IMR-90 (cell line): ENCODE measurements at regions not wholly inside any gene's neighbourhood (a gene's known extent, or its start where the extent isn't known, plus 50 kb on each side); places are given as distances from the start of the nearest gene placed in this dataset.

ENCODE experiments used
- ATAC-seq: fragments of 200-7000 bp; cut with Tn5 transposase; 2 replicates; pipeline ENCODE4 v1.9.1; 2020; ENCODE audit warnings: low read depth, mild to moderate bottlenecking, moderate library complexity
- BruUV-seq: library from RNA; stranded (reverse); fragments of 400-500 nt; replicated peaks from 2 replicates; lab custom pipeline; 2021; lab: Mats Ljungman, UMichigan
- CTCF ChIA-PET: fragments of 300-600 bp; formaldehyde crosslinking; extraction: SDS; loops from one replicate; lab custom pipeline; 2021; ENCODE audit warnings: antibody characterized with exemption; lab: Yijun Ruan, JAX
- POLR2A ChIA-PET: fragments of 300-600 bp; sonication (Branson Sonifier 250); formaldehyde crosslinking; loops from one replicate; lab custom pipeline; 2022; ENCODE audit warnings: antibody characterized with exemption; ENCODE audit not compliant: unreplicated experiment; lab: Charles Lee
- DNase-seq: peaks from one replicate; pipeline ENCODE4 v3.0.0; 2013
- H2AFZ ChIP-seq: replicated peaks from 2 replicates; pipeline ENCODE3; 2013; ENCODE audit warnings: low read length, mild to moderate bottlenecking; ENCODE audit not compliant: poor library complexity
- H2AK5ac ChIP-seq: 2 replicates; pipeline ENCODE4 v1.6.1; 2013; ENCODE audit warnings: low read depth, low read length, inconsistent platforms
- H2AK9ac ChIP-seq: replicated peaks from 2 replicates; pipeline ENCODE3; 2013; ENCODE audit warnings: mild to moderate bottlenecking, low read depth, low read length, moderate library complexity; ENCODE audit not compliant: poor library complexity
- H2BK120ac ChIP-seq: 2 replicates; pipeline ENCODE4 v1.6.1; 2013; ENCODE audit warnings: low read depth, low read length, inconsistent platforms
- H2BK15ac ChIP-seq: 3 replicates; pipeline ENCODE4 v1.6.1; 2013; ENCODE audit warnings: low read depth, low read length, inconsistent platforms
- H2BK20ac ChIP-seq: 2 replicates; pipeline ENCODE4 v1.6.1; 2013; ENCODE audit warnings: low read depth, mild to moderate bottlenecking, inconsistent platforms, low read length, moderate library complexity
- H2BK5ac ChIP-seq: 2 replicates; pipeline ENCODE4 v1.6.1; 2013; ENCODE audit warnings: mild to moderate bottlenecking, low read depth, low read length, inconsistent platforms; ENCODE audit not compliant: poor library complexity, severe bottlenecking
- H3K14ac ChIP-seq: replicated peaks from 2 replicates; pipeline ENCODE4 v1.6.1; 2013; ENCODE audit warnings: low read depth, low read length, inconsistent platforms
- H3K18ac ChIP-seq: 2 replicates; pipeline ENCODE4 v1.6.1; 2013; ENCODE audit warnings: low read depth, low read length, control low read depth
- H3K23ac ChIP-seq: 2 replicates; pipeline ENCODE4 v1.6.1; 2013; ENCODE audit warnings: low read depth, low read length, inconsistent platforms
- H3K27ac ChIP-seq: 2 replicates; pipeline ENCODE4 v1.5.1; 2013; ENCODE audit warnings: mild to moderate bottlenecking, control low read depth, low read length; ENCODE audit not compliant: insufficient read depth
- H3K27me3 ChIP-seq: 2 replicates; pipeline ENCODE4 v1.6.1; 2013; ENCODE audit warnings: low read length; ENCODE audit not compliant: control insufficient read depth, insufficient read depth
- H3K36me3 ChIP-seq: 2 replicates; pipeline ENCODE4 v1.6.1; 2013; ENCODE audit warnings: low read length, mixed read lengths; ENCODE audit not compliant: control insufficient read depth, insufficient read depth
- H3K4ac ChIP-seq: 2 replicates; pipeline ENCODE4 v1.6.1; 2013; ENCODE audit warnings: low read depth, low read length, inconsistent platforms
- H3K4me1 ChIP-seq: 2 replicates; pipeline ENCODE4 v1.6.1; 2013; ENCODE audit warnings: low read length, mixed read lengths; ENCODE audit not compliant: control insufficient read depth, insufficient read depth
- H3K4me2 ChIP-seq: 2 replicates; pipeline ENCODE4 v1.6.1; 2013; ENCODE audit warnings: low read depth, mild to moderate bottlenecking, control low read depth, low read length, moderate library complexity
- H3K4me3 ChIP-seq: 2 replicates; pipeline ENCODE4 v1.5.1; 2013; ENCODE audit warnings: low read depth, mild to moderate bottlenecking, control low read depth, low read length, moderate library complexity; ENCODE audit not compliant: insufficient read depth
- H3K56ac ChIP-seq: 2 replicates; pipeline ENCODE4 v1.6.1; 2013; ENCODE audit warnings: low read length, inconsistent platforms; ENCODE audit not compliant: insufficient read depth; ENCODE audit errors: extremely low read depth
- H3K79me1 ChIP-seq, 2 experiments: 2 replicates each; pipeline ENCODE4 v1.6.1; 2013; ENCODE audit warnings: low read length in 2 of 2, inconsistent platforms in 1 of 2, low read depth in 1 of 2
- H3K9ac ChIP-seq: 2 replicates; pipeline ENCODE4 v1.6.1; 2013; ENCODE audit warnings: low read depth, low read length, control low read depth
- H3K9me1 ChIP-seq: 2 replicates; pipeline ENCODE4 v1.6.1; 2013; ENCODE audit warnings: low read length, inconsistent platforms; ENCODE audit not compliant: insufficient read depth
- H3K9me3 ChIP-seq: 2 replicates; pipeline ENCODE4 v1.6.1; 2013; ENCODE audit warnings: low read length; ENCODE audit not compliant: control insufficient read depth, insufficient read depth
- H4K20me1 ChIP-seq: 2 replicates; pipeline ENCODE4 v1.6.1; 2013; ENCODE audit warnings: low read length, inconsistent platforms; ENCODE audit not compliant: insufficient read depth
- H4K5ac ChIP-seq: 2 replicates; pipeline ENCODE4 v1.6.1; 2013; ENCODE audit warnings: mild to moderate bottlenecking, low read depth, low read length, control low read depth
- H4K8ac ChIP-seq, 2 experiments: 2 replicates each; pipeline ENCODE4 v1.6.1; 2013; ENCODE audit warnings: low read depth in 2 of 2, low read length in 2 of 2, control low read depth in 1 of 2, inconsistent platforms in 1 of 2
- H4K91ac ChIP-seq: 2 replicates; pipeline ENCODE4 v1.6.1; 2013; ENCODE audit warnings: low read depth, low read length, inconsistent platforms; ENCODE audit not compliant: insufficient read depth
- CHD1 ChIP-seq: IDR thresholded peaks from 2 replicates; pipeline ENCODE4 v1.6.1; 2012; ENCODE audit warnings: low read depth, low read length, improper control_type of control experiment
- FOS ChIP-seq: fragments of 150-350 bp; IDR thresholded peaks from 2 replicates; pipeline ENCODE4 v1.6.1; 2016; ENCODE audit warnings: low read depth, low read length
- MAFK ChIP-seq: IDR thresholded peaks from 2 replicates; pipeline ENCODE4 v1.6.1; 2012; ENCODE audit warnings: low read depth, low read length, improper control_type of control experiment
- MAZ ChIP-seq: IDR thresholded peaks from 2 replicates; pipeline ENCODE4 v1.6.1; 2012; ENCODE audit warnings: low read depth, mild to moderate bottlenecking, low read length, improper control_type of control experiment, moderate library complexity, borderline replicate concordance
- POLR2A ChIP-seq: IDR thresholded peaks from 2 replicates; pipeline ENCODE4 v1.6.1; 2012; ENCODE audit warnings: mild to moderate bottlenecking, low read depth, low read length
- RCOR1 ChIP-seq: IDR thresholded peaks from 2 replicates; pipeline ENCODE4 v1.6.1; 2012; ENCODE audit warnings: mild to moderate bottlenecking, low read length, improper control_type of control experiment; ENCODE audit not compliant: insufficient replicate concordance
- SMC3 ChIP-seq: fragments of 150-350 bp; IDR thresholded peaks from 2 replicates; pipeline ENCODE4 v1.6.1; 2016; ENCODE audit warnings: low read depth, mild to moderate bottlenecking, antibody characterized with exemption, low read length, moderate library complexity
- WGBS, 2 experiments: methylation state at CpG; one replicate each; pipeline versions ENCODE4 v1.1.5 to v1.1.7; 2013; ENCODE audit warnings: missing lambda C conversion rate in 2 of 2; ENCODE audit not compliant: insufficient read length in 1 of 2; ENCODE audit errors: extremely low coverage in 2 of 2; 5-methylcytosine and 5-hydroxymethylcytosine counted together
- dilution Hi-C: fragments of 300-500 bp; cut with HindIII; formaldehyde crosslinking; loops from one replicate; pipeline ENCODE4 v1.14.3; 2018; ENCODE audit warnings: low sequenced_read_pairs; ENCODE audit not compliant: unreplicated experiment
- in situ Hi-C: fragments of 300-500 bp; cut with MboI; formaldehyde crosslinking; loops from 3 replicates; pipeline ENCODE4 v1.14.3; 2019; ENCODE audit warnings: low sequenced_read_pairs, inconsistent platforms, mixed read lengths
- intact Hi-C: fragments of 100-400 bp; cut with micrococcal nuclease; formaldehyde crosslinking; loops from 2 replicates; pipeline ENCODE4 v1.10.0; 2022

- dilution Hi-C loops (no loop called here), in situ Hi-C loops (no loop called here), intact Hi-C loops (no loop called here)
- no peak overlapping the region for H3K4me3 ChIP-seq
- no peak overlapping the region for H3K4ac ChIP-seq
- H3K9ac ChIP-seq, result no peak overlapping the region
- no peak for TF ChIP-seq MAFK
- no peak for TF ChIP-seq CHD1
- no peak for TF ChIP-seq RCOR1
- TF ChIP-seq FOS, result no peak
- TF ChIP-seq SMC3, result no peak
- TF ChIP-seq MAZ, result no peak
- TF ChIP-seq POLR2A, result no peak
- H3K18ac ChIP-seq, result no peak overlapping the region
- H3K27ac ChIP-seq, result no peak overlapping the region
- H3K14ac ChIP-seq, result no peak overlapping the region
- no peaks in the 10 kb centered on the region for H3K36me3 ChIP-seq
- H3K23ac ChIP-seq, result no peak overlapping the region
- H4K8ac ChIP-seq, result no peak overlapping the region
- no peak overlapping the region for H4K5ac ChIP-seq
- peaks cover 12% of the 10 kb centered on the region for H3K27me3 ChIP-seq
- no peak overlapping the region for H4K91ac ChIP-seq
- H2AK9ac ChIP-seq, result no peak overlapping the region
- no peak overlapping the region for H2AK5ac ChIP-seq
- H3K4me1 ChIP-seq, result no peaks in the 10 kb centered on the region
- H2BK15ac ChIP-seq, result no peak overlapping the region
- no peaks in the 10 kb centered on the region for H3K9me3 ChIP-seq
- ATAC-seq (no peak), DNase-seq (no peak)
- no peaks in the 10 kb centered on the region for H3K79me1 ChIP-seq
- BruUV-seq, result no TSS peak
- no peak overlapping the region for H2BK120ac ChIP-seq
- H3K9me1 ChIP-seq, result no peaks in the 10 kb centered on the region
- no peak overlapping the region for H3K56ac ChIP-seq
- H4K20me1 ChIP-seq, result no peaks in the 10 kb centered on the region
- POLR2A ChIA-PET, result interaction anchor here (0.6 kb wide), 1 partner anchor 349 kb away, joined by 3 read pairs; no protein-coding TSS in a partner anchor
- CTCF ChIA-PET, result interaction anchor here (0.5 kb wide), 1 partner anchor 552 kb away, joined by 3 read pairs; no protein-coding TSS in a partner anchor
- 60% methylated on average over 1 of the region's 3 CpGs; no CpG with 5 or more reads in 1 of the 2 experiments for WGBS, 2 experiments
- no peak overlapping the region for H2BK20ac ChIP-seq
- H2BK5ac ChIP-seq, result no peak overlapping the region
- H2AFZ ChIP-seq, result no peak overlapping the region
- H3K4me2 ChIP-seq, result no peak overlapping the region
These were observed 118.5 kb upstream of the DTNBP1 start for GRCh38 chr6:15781333-15781732.
